Immature natural killer cell (primary cell): ENCODE measurements at regions not wholly inside any gene's neighbourhood (a gene's known extent, or its start where the extent isn't known, plus 50 kb on each side); places are given as distances from the start of the nearest gene placed in this dataset.
"Not testable (repeated sequence)": the region's sequence is repeated elsewhere in the genome, so short reads cannot be mapped to it uniquely, and the experiment has no call there.

Source experiments
- DNase-seq, 3 donors: peaks; one replicate each; pipeline ENCODE4 v3.0.0; 2022; ENCODE audit warnings: mixed read lengths in 1 of 3
- H3K27ac Mint-ChIP-seq, 6 donors: one replicate each; pipeline ENCODE4 v1.8.0; 2020; ENCODE audit warnings: mixed read lengths in 6 of 6, mild to moderate bottlenecking in 5 of 6, inconsistent platforms in 4 of 6, moderate library complexity in 3 of 6
- H3K27me3 Mint-ChIP-seq, 3 donors: one replicate each; pipeline ENCODE4 v1.8.0; 2020 to 2021; ENCODE audit warnings: low read depth in 3 of 3, mild to moderate bottlenecking in 3 of 3, mixed read lengths in 3 of 3, moderate library complexity in 3 of 3, inconsistent platforms in 1 of 3
- H3K36me3 Mint-ChIP-seq, 3 donors: one replicate each; pipeline ENCODE4 v1.8.0; 2020; ENCODE audit warnings: mixed read lengths in 3 of 3, inconsistent platforms in 2 of 3, mild to moderate bottlenecking in 2 of 3
- H3K4me1 Mint-ChIP-seq, 2 donors: one replicate each; pipeline ENCODE4 v1.8.0; 2020; ENCODE audit warnings: inconsistent platforms in 2 of 2, mild to moderate bottlenecking in 2 of 2, mixed read lengths in 2 of 2, moderate library complexity in 1 of 2
- H3K4me3 Mint-ChIP-seq, 5 donors: one replicate each; pipeline ENCODE4 v1.8.0; 2020; ENCODE audit warnings: mild to moderate bottlenecking in 5 of 5, mixed read lengths in 5 of 5, inconsistent platforms in 3 of 5, moderate library complexity in 3 of 5
- H3K9me3 Mint-ChIP-seq, 6 donors: one replicate each; pipeline ENCODE4 v1.8.0; 2020; ENCODE audit warnings: mild to moderate bottlenecking in 6 of 6, mixed read lengths in 6 of 6, inconsistent platforms in 4 of 6, moderate library complexity in 3 of 6

GRCh38 chr10:30696416-30697185 lies 67.0 kb upstream of the LYZL2 start:
- H3K27ac Mint-ChIP-seq, H3K4me3 Mint-ChIP-seq, H3K27me3 Mint-ChIP-seq, H3K9me3 Mint-ChIP-seq, DNase-seq, H3K36me3 Mint-ChIP-seq: not testable (repeated sequence)
- peaks cover 25 to 39% of the 10 kb centered on the region in 2 donors for H3K4me1 Mint-ChIP-seq

- not testable (repeated sequence) for H3K36me3 Mint-ChIP-seq, H3K9me3 Mint-ChIP-seq, H3K27me3 Mint-ChIP-seq
- Mint-ChIP-seq H3K27ac (peak overlapping the region in 2 of 6 donors; percentile 7 to 20), H3K4me1 (peaks cover 18 to 30% of the 10 kb centered on the region in 2 donors), H3K4me3 (peak overlapping the region in 1 of 5 donors; percentile 34)
- peak in 1 of 3 donors; percentile 24 for DNase-seq
These were observed 66.1 kb upstream of the LYZL2 start for GRCh38 chr10:30695481-30696236.

- H3K36me3 Mint-ChIP-seq, result no peaks in the 10 kb centered on the region
- no peak for DNase-seq
- peaks cover 15 to 22% of the 10 kb centered on the region in 2 donors for H3K4me1 Mint-ChIP-seq
- no peaks in the 10 kb centered on the region for H3K9me3 Mint-ChIP-seq
- H3K4me3 Mint-ChIP-seq, result no peak overlapping the region
- H3K27me3 Mint-ChIP-seq, result peaks cover 0 to 4% (median 0%) of the 10 kb centered on the region in 3 donors
- no peak overlapping the region for H3K27ac Mint-ChIP-seq
These were observed 65.1 kb upstream of the LYZL2 start for GRCh38 chr10:30694518-30695228.

GRCh38 chr10:30691639-30692015 lies 62.1 kb upstream of the LYZL2 start:
- Mint-ChIP-seq H3K36me3 (no peaks in the 10 kb centered on the region), H3K27me3 (peaks cover 2 to 13% (median 4%) of the 10 kb centered on the region in 3 donors), H3K9me3 (no peaks in the 10 kb centered on the region), H3K4me1 (peaks cover 0 to under 1% of the 10 kb centered on the region in 2 donors), H3K4me3 (no peak overlapping the region), H3K27ac (no peak overlapping the region)
- no peak for DNase-seq

- H3K4me3 Mint-ChIP-seq, H3K9me3 Mint-ChIP-seq, H3K4me1 Mint-ChIP-seq, H3K27ac Mint-ChIP-seq, H3K36me3 Mint-ChIP-seq, DNase-seq: not testable (repeated sequence)
- H3K27me3 Mint-ChIP-seq, result peaks cover 2 to 13% (median 4%) of the 10 kb centered on the region in 3 donors
These were observed 61.5 kb upstream of the LYZL2 start for GRCh38 chr10:30690948-30691638.

GRCh38 chr10:30688456-30688855 lies 58.9 kb upstream of the LYZL2 start:
- H3K27ac Mint-ChIP-seq, result no peak overlapping the region
- no peak overlapping the region for H3K4me3 Mint-ChIP-seq
- no peaks in the 10 kb centered on the region for H3K36me3 Mint-ChIP-seq

GRCh38 chr10:30687698-30688213 lies 58.2 kb upstream of the LYZL2 start:
- Mint-ChIP-seq H3K27ac (no peak overlapping the region), H3K4me1 (no peaks in the 10 kb centered on the region), H3K27me3 (peaks cover 2 to 14% (median 8%) of the 10 kb centered on the region in 3 donors), H3K4me3 (no peak overlapping the region), H3K9me3 (no peaks in the 10 kb centered on the region), H3K36me3 (no peaks in the 10 kb centered on the region)
- peak; percentile 65 to 72 (median 67) for DNase-seq

More at GRCh38 chr10:30688456-30688855, 58.9 kb upstream of the LYZL2 start:
- DNase-seq, result no peak
- no peaks in the 10 kb centered on the region for H3K9me3 Mint-ChIP-seq
- peaks cover 2 to 14% (median 8%) of the 10 kb centered on the region in 3 donors for H3K27me3 Mint-ChIP-seq
- no peaks in the 10 kb centered on the region for H3K4me1 Mint-ChIP-seq

GRCh38 chr10:30686708-30687107 lies 57.2 kb upstream of the LYZL2 start:
- Mint-ChIP-seq H3K27me3 (peaks cover 2 to 14% (median 8%) of the 10 kb centered on the region in 3 donors), H3K9me3 (no peaks in the 10 kb centered on the region), H3K4me1 (no peaks in the 10 kb centered on the region), H3K4me3 (no peak overlapping the region), H3K36me3 (no peaks in the 10 kb centered on the region), H3K27ac (no peak overlapping the region)
- DNase-seq, result no peak

- H3K4me3 Mint-ChIP-seq, result no peak overlapping the region
- no peaks in the 10 kb centered on the region for H3K4me1 Mint-ChIP-seq
- peaks cover 0 to 2% (median 0%) of the 10 kb centered on the region in 6 donors for H3K9me3 Mint-ChIP-seq
- no peak overlapping the region for H3K27ac Mint-ChIP-seq
- H3K36me3 Mint-ChIP-seq, result no peaks in the 10 kb centered on the region
- H3K27me3 Mint-ChIP-seq, result peaks cover 0 to 18% (median 8%) of the 10 kb centered on the region in 3 donors
- no peak for DNase-seq
These were observed 53.9 kb upstream of the LYZL2 start for GRCh38 chr10:30683496-30683895.

- H3K4me1 Mint-ChIP-seq, DNase-seq, H3K36me3 Mint-ChIP-seq, H3K4me3 Mint-ChIP-seq, H3K9me3 Mint-ChIP-seq, H3K27ac Mint-ChIP-seq: not testable (repeated sequence)
- H3K27me3 Mint-ChIP-seq, result peaks cover 0 to 17% (median 7%) of the 10 kb centered on the region in 3 donors
These were observed 53.0 kb upstream of the LYZL2 start for GRCh38 chr10:30682377-30683199.

- no peaks in the 10 kb centered on the region for H3K36me3 Mint-ChIP-seq
- H3K4me1 Mint-ChIP-seq, result no peaks in the 10 kb centered on the region
- H3K27me3 Mint-ChIP-seq, result peaks cover 0 to 12% (median 4%) of the 10 kb centered on the region in 3 donors
- H3K27ac Mint-ChIP-seq, result no peak overlapping the region
- DNase-seq, result no peak
- H3K9me3 Mint-ChIP-seq, result peaks cover 0 to 2% (median 0%) of the 10 kb centered on the region in 6 donors
- H3K4me3 Mint-ChIP-seq, result no peak overlapping the region
These were observed 51.4 kb upstream of the LYZL2 start for GRCh38 chr10:30680908-30681307.
